ENCODE measurements at regions not wholly inside any gene's neighbourhood (a gene's known extent, or its start where the extent isn't known, plus 50 kb on each side); places are given as distances from the start of the nearest gene placed in this dataset.

- Histone ChIP-seq H3K9me3 (ENCODE audit: control insufficient read depth in 4 of 4, low read length in 3 of 4) (no peaks in the 10 kb centered on the region), H3K27ac (ENCODE audit: low read depth in 1 of 2, low read length in 2 of 2) (no peak overlapping the region), H3K36me3 (ENCODE audit: control insufficient read depth in 4 of 4, insufficient read depth in 3 of 4, low read depth in 1 of 4, low read length in 3 of 4) (no peaks in the 10 kb centered on the region), H3K9ac (ENCODE audit: low read depth in 1 of 2, low read length in 2 of 2) (no peak overlapping the region), H3K27me3 (ENCODE audit: control insufficient read depth in 4 of 4, insufficient read depth in 4 of 4, low read length in 3 of 4) (no peaks in the 10 kb centered on the region), H3K4me1 (ENCODE audit: control insufficient read depth in 4 of 4, insufficient read depth in 4 of 4, low read length in 3 of 4) (peaks cover 0 to 1% (median 0%) of the 10 kb centered on the region in 4 donors), H3K4me3 (ENCODE audit: low read depth in 1 of 3, low read length in 3 of 3) (no peak overlapping the region)
- 84% methylated on average over 4 of the region's 4 CpGs for whole genome bisulfite sequencing
- TF ChIP-seq GABPA (IDR thresholded peaks at IDR 0.05 in 1 of 2, conservative IDR thresholded peaks at IDR 0.05 in 1 of 2) (no peak), MAX (IDR thresholded peaks at IDR 0.05) (no peak), ATF3 (IDR thresholded peaks at IDR 0.05) (no peak), CTCF (IDR thresholded peaks at IDR 0.05; ENCODE audit: low read depth, low read length, missing input control) (no peak), EGR1 (IDR thresholded peaks at IDR 0.05; ENCODE audit: low read depth in 2 of 2) (no peak), FOXA1 (IDR thresholded peaks at IDR 0.05) (no peak), HNF4A (conservative IDR thresholded peaks at IDR 0.05) (no peak), RXRA (IDR thresholded peaks at IDR 0.05) (no peak), TAF1 (conservative IDR thresholded peaks at IDR 0.05) (no peak), JUND (IDR thresholded peaks at IDR 0.05) (no peak), ZBTB33 (IDR thresholded peaks at IDR 0.05) (no peak), SP1 (IDR thresholded peaks at IDR 0.05) (no peak), REST (IDR thresholded peaks at IDR 0.05) (no peak), FOXA2 (IDR thresholded peaks at IDR 0.05) (no peak)
- no peak for DNase-seq (ENCODE audit: low spot score)
Observed at GRCh38 chr3:190222916-190223315, 99.3 kb downstream of the CLDN1 start.

- no peaks in the 10 kb centered on the region for H3K36me3 ChIP-seq (ENCODE audit: control insufficient read depth in 4 of 4, insufficient read depth in 3 of 4, low read depth in 1 of 4, low read length in 3 of 4)
- no peaks in the 10 kb centered on the region for H3K9me3 ChIP-seq (ENCODE audit: control insufficient read depth in 4 of 4, low read length in 3 of 4)
- H3K9ac ChIP-seq (ENCODE audit: low read depth in 1 of 2, low read length in 2 of 2): no peak overlapping the region
- no peaks in the 10 kb centered on the region for H3K4me1 ChIP-seq (ENCODE audit: control insufficient read depth in 4 of 4, insufficient read depth in 4 of 4, low read length in 3 of 4)
- WGBS: 95% methylated on average over 3 of the region's 3 CpGs
- no peak for DNase-seq (ENCODE audit: low spot score)
- no peak overlapping the region for H3K4me3 ChIP-seq (ENCODE audit: low read depth in 1 of 3, low read length in 3 of 3)
- no peaks in the 10 kb centered on the region for H3K27me3 ChIP-seq (ENCODE audit: control insufficient read depth in 4 of 4, insufficient read depth in 4 of 4, low read length in 3 of 4)
- no peak overlapping the region for H3K27ac ChIP-seq (ENCODE audit: low read depth in 1 of 2, low read length in 2 of 2)
- TF ChIP-seq ZBTB33 (IDR thresholded peaks at IDR 0.05) (no peak), MAX (IDR thresholded peaks at IDR 0.05) (no peak), HNF4G (IDR thresholded peaks at IDR 0.05) (no peak), FOXA2 (IDR thresholded peaks at IDR 0.05) (no peak), RAD21 (IDR thresholded peaks at IDR 0.05) (no peak), ATF3 (IDR thresholded peaks at IDR 0.05) (no peak), CTCF (IDR thresholded peaks at IDR 0.05; ENCODE audit: low read depth, low read length, missing input control) (no peak), EGR1 (IDR thresholded peaks at IDR 0.05; ENCODE audit: low read depth in 2 of 2) (no peak), FOXA1 (IDR thresholded peaks at IDR 0.05) (no peak), JUND (IDR thresholded peaks at IDR 0.05) (no peak)
Observed at GRCh38 chr3:190222360-190222759, 99.9 kb downstream of the CLDN1 start.
